ENCODE measurements at regions not wholly inside any gene's neighbourhood (a gene's known extent, or its start where the extent isn't known, plus 50 kb on each side); places are given as distances from the start of the nearest gene placed in this dataset.

- FAIRE-seq (no peak), DNase-seq (ENCODE audit: low read depth, low spot score) (no peak)
- no peaks in the 10 kb centered on the region for H3K27me3 ChIP-seq (ENCODE audit: control insufficient read depth, extremely low read depth, insufficient read depth, low read length)
- no peaks in the 10 kb centered on the region for H4K20me1 ChIP-seq (ENCODE audit: control insufficient read depth, extremely low read depth, insufficient read depth, low read length)
- H2AFZ ChIP-seq (ENCODE audit: control insufficient read depth, low read length), result no peak overlapping the region
- dilution Hi-C loops (cut with MboI; ENCODE audit: extremely low pct_ligation_motif_present, low sequenced_read_pairs), result no loop called here
- H3K9ac ChIP-seq (ENCODE audit: control insufficient read depth, extremely low read depth, insufficient read depth, low read length), result no peak overlapping the region
- H3K79me2 ChIP-seq (ENCODE audit: control insufficient read depth, insufficient read depth, low read length), result no peaks in the 10 kb centered on the region
- no peaks in the 10 kb centered on the region for H3K9me3 ChIP-seq (ENCODE audit: control insufficient read depth, low read depth, low read length)
- TF ChIP-seq CTCF (optimal IDR thresholded peaks at IDR 0.05 in 1 of 3, IDR thresholded peaks at IDR 0.05 in 1 of 3, conservative IDR thresholded peaks at IDR 0.05 in 1 of 3; ENCODE audit: extremely low read depth in 1 of 3, insufficient read depth in 2 of 3, low read length in 3 of 3), result no peak
- no peak for TF ChIP-seq EZH2 (IDR thresholded peaks at IDR 0.05; ENCODE audit: low read length)
- no peaks in the 10 kb centered on the region for H3K4me1 ChIP-seq (ENCODE audit: control insufficient read depth, extremely low read depth, insufficient read depth, low read length)
- H3K4me2 ChIP-seq (ENCODE audit: control insufficient read depth, extremely low read depth, insufficient read depth, low read depth, low read length), result no peak overlapping the region
- no peak overlapping the region for H3K27ac ChIP-seq (ENCODE audit: control insufficient read depth, insufficient read depth, low read length)
- no peaks in the 10 kb centered on the region for H3K36me3 ChIP-seq (ENCODE audit: control insufficient read depth in 2 of 2, extremely low read depth in 1 of 2, insufficient read depth in 2 of 2, low read length in 2 of 2)
- no peaks in the 10 kb centered on the region for H3K9me1 ChIP-seq (ENCODE audit: control insufficient read depth, extremely low read depth, insufficient read depth, low read length)
- H3K4me3 ChIP-seq (ENCODE audit: control insufficient read depth in 2 of 3, extremely low read depth in 1 of 3, insufficient read depth in 2 of 3, low read depth in 1 of 3, low read length in 3 of 3), result no peak overlapping the region
These were observed 72.9 kb upstream of the DIAPH2 start for GRCh38 chrX:96611619-96612362.

- Histone ChIP-seq H3K79me2 (ENCODE audit: control insufficient read depth, insufficient read depth, low read length) (no peaks in the 10 kb centered on the region), H3K9ac (ENCODE audit: control insufficient read depth, extremely low read depth, insufficient read depth, low read length) (no peak overlapping the region), H3K4me2 (ENCODE audit: control insufficient read depth, extremely low read depth, insufficient read depth, low read depth, low read length) (no peak overlapping the region), H4K20me1 (ENCODE audit: control insufficient read depth, extremely low read depth, insufficient read depth, low read length) (no peaks in the 10 kb centered on the region), H3K9me3 (ENCODE audit: control insufficient read depth, low read depth, low read length) (no peaks in the 10 kb centered on the region), H2AFZ (ENCODE audit: control insufficient read depth, low read length) (no peak overlapping the region), H3K27me3 (ENCODE audit: control insufficient read depth, extremely low read depth, insufficient read depth, low read length) (no peaks in the 10 kb centered on the region), H3K4me1 (ENCODE audit: control insufficient read depth, extremely low read depth, insufficient read depth, low read length) (no peaks in the 10 kb centered on the region), H3K36me3 (ENCODE audit: control insufficient read depth in 2 of 2, extremely low read depth in 1 of 2, insufficient read depth in 2 of 2, low read length in 2 of 2) (no peaks in the 10 kb centered on the region), H3K9me1 (ENCODE audit: control insufficient read depth, extremely low read depth, insufficient read depth, low read length) (no peaks in the 10 kb centered on the region), H3K27ac (ENCODE audit: control insufficient read depth, insufficient read depth, low read length) (no peak overlapping the region), H3K4me3 (ENCODE audit: control insufficient read depth in 2 of 3, extremely low read depth in 1 of 3, insufficient read depth in 2 of 3, low read depth in 1 of 3, low read length in 3 of 3) (no peak overlapping the region)
- dilution Hi-C loops (cut with MboI; ENCODE audit: extremely low pct_ligation_motif_present, low sequenced_read_pairs), result no loop called here
- TF ChIP-seq EZH2 (IDR thresholded peaks at IDR 0.05; ENCODE audit: low read length), result no peak
- no peak for TF ChIP-seq CTCF (optimal IDR thresholded peaks at IDR 0.05 in 1 of 3, IDR thresholded peaks at IDR 0.05 in 1 of 3, conservative IDR thresholded peaks at IDR 0.05 in 1 of 3; ENCODE audit: extremely low read depth in 1 of 3, insufficient read depth in 2 of 3, low read length in 3 of 3)
- FAIRE-seq, result no peak
- DNase-seq (ENCODE audit: low read depth, low spot score), result no peak
These were observed 69.2 kb upstream of the DIAPH2 start for GRCh38 chrX:96615448-96615847.

All from keratinocyte (primary cell).